H1 (cell line): ENCODE measurements at regions not wholly inside any gene's neighbourhood (a gene's known extent, or its start where the extent isn't known, plus 50 kb on each side); places are given as distances from the start of the nearest gene placed in this dataset.

ENCODE experiments used
- CTCF ChIA-PET: fragments of 300-600 bp; sonication (Branson Sonifier 250); formaldehyde crosslinking; loops from one replicate; lab custom pipeline; 2021; ENCODE audit not compliant: partially characterized antibody; lab: Charles Lee
- POLR2A ChIA-PET: fragments of 300-600 bp; sonication (Branson Sonifier 250); formaldehyde crosslinking; loops from one replicate; lab custom pipeline; 2021; ENCODE audit warnings: inconsistent platforms; ENCODE audit not compliant: partially characterized antibody; lab: Charles Lee
- DNase-seq, 2 experiments: peaks; one replicate each; pipeline versions ENCODE4 v3.0.0 to v3.0.0-alpha.2; 2010 to 2022; ENCODE audit warnings: low spot score in 2 of 2, low read depth in 1 of 2, mixed read lengths in 1 of 2
- FAIRE-seq: peaks from 2 replicates; lab custom pipeline; 2011; peaks lifted over from hg19 to GRCh38; lab: Jason Lieb, UNC
- H2AFZ ChIP-seq: 2 replicates; pipeline ENCODE4 v1.8.1; 2012; ENCODE audit warnings: low read length, inconsistent platforms
- H2AK5ac ChIP-seq: 2 replicates; pipeline ENCODE4 v1.6.1; 2013; ENCODE audit warnings: low read depth, low read length
- H2BK120ac ChIP-seq: replicated peaks from 2 replicates; pipeline ENCODE3; 2013; ENCODE audit warnings: low read depth, low read length, inconsistent platforms
- H2BK12ac ChIP-seq: 2 replicates; pipeline ENCODE4 v1.6.1; 2013; ENCODE audit warnings: low read depth, low read length
- H2BK15ac ChIP-seq: 2 replicates; pipeline ENCODE4 v1.6.1; 2013; ENCODE audit warnings: low read length
- H2BK20ac ChIP-seq: 2 replicates; pipeline ENCODE4 v1.6.1; 2013; ENCODE audit warnings: low read length
- H2BK5ac ChIP-seq: 2 replicates; pipeline ENCODE4 v1.6.1; 2013; ENCODE audit warnings: low read depth, low read length
- H3K14ac ChIP-seq: 2 replicates; pipeline ENCODE4 v1.6.1; 2013; ENCODE audit warnings: inconsistent platforms; ENCODE audit not compliant: insufficient read length
- H3K18ac ChIP-seq: 2 replicates; pipeline ENCODE4 v1.6.1; 2013; ENCODE audit warnings: low read length; ENCODE audit errors: extremely low read depth
- H3K23ac ChIP-seq: 2 replicates; pipeline ENCODE4 v1.6.1; 2013; ENCODE audit warnings: inconsistent platforms; ENCODE audit not compliant: insufficient read length
- H3K23me2 ChIP-seq: 2 replicates; pipeline ENCODE4 v1.6.1; 2013; ENCODE audit warnings: low read depth, low read length
- H3K27ac ChIP-seq: 2 replicates; pipeline ENCODE4 v1.6.1; 2011; ENCODE audit warnings: low read depth, low read length, inconsistent platforms
- H3K27me3 ChIP-seq, 4 experiments: replicated peaks in 1 of 4; 1 replicate in 1 of 4; 2 replicates in 3 of 4; pipeline versions ENCODE4 v1.6.1 to v1.8.1; 2011 to 2013; ENCODE audit warnings: low read length in 3 of 4, mild to moderate bottlenecking in 3 of 4, inconsistent platforms in 2 of 4, mixed read lengths in 2 of 4, moderate library complexity in 1 of 4; ENCODE audit not compliant: control insufficient read depth in 3 of 4, insufficient read depth in 3 of 4; ENCODE audit errors: extremely low read depth in 1 of 4
- H3K36me3 ChIP-seq, 4 experiments: 2 replicates each; pipeline versions ENCODE4 v1.6.1 to v1.8.1; 2011 to 2013; ENCODE audit warnings: mild to moderate bottlenecking in 4 of 4, low read length in 3 of 4, moderate library complexity in 2 of 4, control low read depth in 1 of 4, inconsistent platforms in 1 of 4; ENCODE audit not compliant: insufficient read depth in 4 of 4, control insufficient read depth in 2 of 4
- H3K4ac ChIP-seq: replicated peaks from 2 replicates; pipeline ENCODE3; 2013; ENCODE audit warnings: low read length, low read depth, mixed read lengths, inconsistent platforms; ENCODE audit not compliant: insufficient read length
- H3K4me1 ChIP-seq, 4 experiments: replicated peaks in 1 of 4; 1 replicate in 1 of 4; 2 replicates in 3 of 4; pipeline versions ENCODE4 v1.6.1 to v1.8.1; 2011 to 2013; ENCODE audit warnings: low read length in 3 of 4, inconsistent platforms in 2 of 4, mixed read lengths in 1 of 4; ENCODE audit not compliant: insufficient read depth in 4 of 4, control insufficient read depth in 3 of 4
- H3K4me2 ChIP-seq, 2 experiments: 2 replicates each; pipeline versions ENCODE4 v1.6.1 to v1.8.1; 2011 to 2013; ENCODE audit warnings: low read depth in 2 of 2, low read length in 2 of 2, control low read depth in 1 of 2, inconsistent platforms in 1 of 2, mild to moderate bottlenecking in 1 of 2; ENCODE audit not compliant: insufficient read depth in 1 of 2
- H3K4me3 ChIP-seq, 4 experiments: fragments of 200-600, 300-600 bp in 1 of 4; sonication (generic), shearing (Covaris generic), sonication (Bioruptor Twin) in 1 of 4; 2 replicates each; pipeline versions ENCODE4 v1.5.1 to v1.8.1; 2011 to 2016; ENCODE audit warnings: low read length in 4 of 4, low read depth in 3 of 4, control low read depth in 2 of 4, inconsistent platforms in 2 of 4, mild to moderate bottlenecking in 2 of 4, mixed read lengths in 1 of 4, moderate library complexity in 1 of 4; ENCODE audit not compliant: insufficient read depth in 2 of 4; ENCODE audit errors: extremely low read depth in 1 of 4
- H3K56ac ChIP-seq: replicated peaks from 2 replicates; pipeline ENCODE3; 2013; ENCODE audit warnings: low read depth, mild to moderate bottlenecking, mixed read lengths, low read length, inconsistent platforms; ENCODE audit not compliant: insufficient read length
- H3K79me1 ChIP-seq: 2 replicates; pipeline ENCODE4 v1.6.1; 2013; ENCODE audit warnings: low read depth, low read length, control low read depth
- H3K79me2 ChIP-seq, 2 experiments: 2 replicates each; pipeline versions ENCODE4 v1.6.1 to v1.8.1; 2012 to 2013; ENCODE audit warnings: low read length in 2 of 2, mild to moderate bottlenecking in 2 of 2, inconsistent platforms in 1 of 2; ENCODE audit not compliant: insufficient read depth in 2 of 2, control insufficient read depth in 1 of 2
- H3K9ac ChIP-seq, 4 experiments: replicated peaks in 1 of 4; 1 replicate in 1 of 4; 2 replicates in 3 of 4; pipeline versions ENCODE4 v1.6.1 to v1.8.1; 2011 to 2013; ENCODE audit warnings: low read depth in 3 of 4, low read length in 3 of 4, control low read depth in 2 of 4, mild to moderate bottlenecking in 2 of 4, moderate library complexity in 2 of 4, inconsistent platforms in 1 of 4; ENCODE audit errors: extremely low read depth in 1 of 4
- H3K9me3 ChIP-seq, 2 experiments: 2 replicates each; pipeline versions ENCODE4 v1.6.1 to v1.8.1; 2012 to 2013; ENCODE audit warnings: mild to moderate bottlenecking in 2 of 2, moderate library complexity in 2 of 2, control low read depth in 1 of 2, inconsistent platforms in 1 of 2, low read depth in 1 of 2, low read length in 1 of 2, mixed read lengths in 1 of 2; ENCODE audit not compliant: insufficient read depth in 2 of 2
- H4K20me1 ChIP-seq, 2 experiments: replicated peaks in 1 of 2; 2 replicates each; pipeline versions ENCODE3 to v1.8.1; 2011 to 2013; ENCODE audit warnings: inconsistent platforms in 2 of 2, low read length in 2 of 2, mild to moderate bottlenecking in 1 of 2; ENCODE audit not compliant: insufficient read depth in 2 of 2, control insufficient read depth in 1 of 2
- H4K5ac ChIP-seq: 2 replicates; pipeline ENCODE4 v1.6.1; 2013; ENCODE audit warnings: low read length, low read depth, mixed read lengths, inconsistent platforms; ENCODE audit not compliant: insufficient read length
- H4K8ac ChIP-seq: 2 replicates; pipeline ENCODE4 v1.8.0; 2013; ENCODE audit warnings: mild to moderate bottlenecking, moderate library complexity, low read length, inconsistent platforms; ENCODE audit not compliant: insufficient read depth; ENCODE audit errors: extremely low read depth
- H4K91ac ChIP-seq: replicated peaks from 2 replicates; pipeline ENCODE3; 2013; ENCODE audit warnings: low read length, mixed read lengths, inconsistent platforms; ENCODE audit not compliant: insufficient read length
- CEBPB ChIP-seq: IDR thresholded peaks from 2 replicates; pipeline ENCODE4 v1.6.1; 2012; ENCODE audit warnings: low read depth, low read length
- CHD2 ChIP-seq: IDR thresholded peaks from 2 replicates; pipeline ENCODE4 v1.6.1; 2012; ENCODE audit warnings: low read length, improper control_type of control experiment
- HDAC2 ChIP-seq, 2 experiments: fragments of 300-600 bp in 1 of 2; sonication (generic) in 1 of 2; IDR thresholded peaks; 2 replicates each; pipeline ENCODE4 v1.6.1; 2011 to 2012; ENCODE audit warnings: low read depth in 2 of 2, low read length in 2 of 2, mild to moderate bottlenecking in 2 of 2, moderate library complexity in 2 of 2, borderline replicate concordance in 1 of 2, inconsistent platforms in 1 of 2
- POLR2AphosphoS5 ChIP-seq: IDR thresholded peaks from 2 replicates; pipeline ENCODE4 v1.6.1; 2011; ENCODE audit warnings: low read depth, low read length
- SP2 ChIP-seq: IDR thresholded peaks from 2 replicates; pipeline ENCODE4 v1.6.1; 2012; ENCODE audit warnings: mild to moderate bottlenecking, low read length, inconsistent platforms
- SRF ChIP-seq: IDR thresholded peaks from 2 replicates; pipeline ENCODE4 v1.6.1; 2011; ENCODE audit warnings: mild to moderate bottlenecking, low read depth, low read length, moderate library complexity
- TAF7 ChIP-seq: optimal IDR thresholded peaks from 2 replicates; pipeline ENCODE3; 2011; ENCODE audit warnings: low read depth, mild to moderate bottlenecking, inconsistent platforms, low read length, moderate library complexity, borderline replicate concordance
- TEAD4 ChIP-seq: IDR thresholded peaks from 2 replicates; pipeline ENCODE4 v1.6.1; 2012; ENCODE audit warnings: low read depth, low read length, inconsistent platforms, mixed read lengths
- WGBS, 2 experiments: shearing (Covaris generic) in 1 of 2; methylation state at CpG; one replicate each; pipeline versions ENCODE4 v1.1.6 to v1.1.7; 2013 to 2015; ENCODE audit warnings: low lambda C conversion rate in 2 of 2, mixed read lengths in 2 of 2, inconsistent platforms in 1 of 2, low coverage in 1 of 2, missing lambda C conversion rate in 1 of 2; ENCODE audit not compliant: insufficient replicate concordance in 2 of 2, insufficient coverage in 1 of 2, insufficient read length in 1 of 2; ENCODE audit errors: extremely low coverage in 1 of 2, missing lambda C conversion rate in 1 of 2; 5-methylcytosine and 5-hydroxymethylcytosine counted together

GRCh38 chrX:39431893-39432292 lies 630.6 kb downstream of the MID1IP1 start:
- Histone ChIP-seq H3K18ac (no peak overlapping the region), H3K23ac (no peak overlapping the region), H3K14ac (no peak overlapping the region), H3K4me2 (no peak overlapping the region), H3K4me3 (no peak overlapping the region), H3K27ac (no peak overlapping the region), H3K4me1 (no peaks in the 10 kb centered on the region), H2AK5ac (no peak overlapping the region), H3K9me3 (no peaks in the 10 kb centered on the region), H2BK15ac (no peak overlapping the region), H3K9ac (no peak overlapping the region), H2BK120ac (no peak overlapping the region), H3K4ac (no peak overlapping the region), H2BK5ac (no peak overlapping the region), H4K8ac (no peak overlapping the region), H3K79me2 (no peaks in the 10 kb centered on the region), H3K36me3 (no peaks in the 10 kb centered on the region), H2BK12ac (no peak overlapping the region), H4K5ac (no peak overlapping the region), H3K27me3 (no peaks in the 10 kb centered on the region), H4K20me1 (no peaks in the 10 kb centered on the region), H3K56ac (no peak overlapping the region), H3K79me1 (no peaks in the 10 kb centered on the region), H2BK20ac (no peak overlapping the region), H4K91ac (no peak overlapping the region), H3K23me2 (no peaks in the 10 kb centered on the region), H2AFZ (no peak overlapping the region)
- WGBS, 2 experiments = 100% methylated on average over 2 of the region's 2 CpGs; no CpG with 5 or more reads in 1 of the 2 experiments
- POLR2A ChIA-PET = no interaction called here
- DNase-seq (no peak), FAIRE-seq (no peak)
- CTCF ChIA-PET = interaction anchor here (0.9 to 1.3 kb wide), 2 partner anchors 23 to 1141 kb away, joined by 3 to 4 read pairs; no protein-coding TSS in a partner anchor
- TF ChIP-seq CEBPB (no peak), SRF (no peak), SP2 (no peak), TEAD4 (no peak), POLR2AphosphoS5 (no peak), TAF7 (no peak), CHD2 (no peak), HDAC2 (IDR thresholded peaks at IDR 0.05; ENCODE audit: borderline replicate concordance in 1 of 2, low read depth in 2 of 2, low read length in 2 of 2) (no peak)
